Hepatocyte (in vitro differentiated cells): ENCODE measurements at regions not wholly inside any gene's neighbourhood (a gene's known extent, or its start where the extent isn't known, plus 50 kb on each side); places are given as distances from the start of the nearest gene placed in this dataset.

ENCODE experiments used
- EZH2phosphoT487 ChIP-seq: fragments of 200-600 bp; sonication (generic); IDR thresholded peaks from one replicate; pipeline ENCODE4 v1.6.1; 2018; ENCODE audit warnings: antibody characterized with exemption, mild to moderate bottlenecking, low read depth, moderate library complexity; ENCODE audit not compliant: unreplicated experiment, severe bottlenecking
- TF ChIP-seq, protein P1 (sequence below): fragments of 200-600 bp; sonication (generic); IDR thresholded peaks from 2 replicates; pipeline ENCODE4 v1.5.1; 2016; ENCODE audit warnings: antibody characterized with exemption, mild to moderate bottlenecking; ENCODE audit not compliant: poor library complexity

- TF ChIP-seq, protein P1, sequence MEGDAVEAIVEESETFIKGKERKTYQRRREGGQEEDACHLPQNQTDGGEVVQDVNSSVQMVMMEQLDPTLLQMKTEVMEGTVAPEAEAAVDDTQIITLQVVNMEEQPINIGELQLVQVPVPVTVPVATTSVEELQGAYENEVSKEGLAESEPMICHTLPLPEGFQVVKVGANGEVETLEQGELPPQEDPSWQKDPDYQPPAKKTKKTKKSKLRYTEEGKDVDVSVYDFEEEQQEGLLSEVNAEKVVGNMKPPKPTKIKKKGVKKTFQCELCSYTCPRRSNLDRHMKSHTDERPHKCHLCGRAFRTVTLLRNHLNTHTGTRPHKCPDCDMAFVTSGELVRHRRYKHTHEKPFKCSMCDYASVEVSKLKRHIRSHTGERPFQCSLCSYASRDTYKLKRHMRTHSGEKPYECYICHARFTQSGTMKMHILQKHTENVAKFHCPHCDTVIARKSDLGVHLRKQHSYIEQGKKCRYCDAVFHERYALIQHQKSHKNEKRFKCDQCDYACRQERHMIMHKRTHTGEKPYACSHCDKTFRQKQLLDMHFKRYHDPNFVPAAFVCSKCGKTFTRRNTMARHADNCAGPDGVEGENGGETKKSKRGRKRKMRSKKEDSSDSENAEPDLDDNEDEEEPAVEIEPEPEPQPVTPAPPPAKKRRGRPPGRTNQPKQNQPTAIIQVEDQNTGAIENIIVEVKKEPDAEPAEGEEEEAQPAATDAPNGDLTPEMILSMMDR: no peak
- no peak for TF ChIP-seq EZH2phosphoT487
These were observed 682.6 kb downstream of the JRKL start for GRCh38 chr11:97072420-97072819.
